ENCODE measurements at regions not wholly inside any gene's neighbourhood (a gene's known extent, or its start where the extent isn't known, plus 50 kb on each side); places are given as distances from the start of the nearest gene placed in this dataset.

DNA sequence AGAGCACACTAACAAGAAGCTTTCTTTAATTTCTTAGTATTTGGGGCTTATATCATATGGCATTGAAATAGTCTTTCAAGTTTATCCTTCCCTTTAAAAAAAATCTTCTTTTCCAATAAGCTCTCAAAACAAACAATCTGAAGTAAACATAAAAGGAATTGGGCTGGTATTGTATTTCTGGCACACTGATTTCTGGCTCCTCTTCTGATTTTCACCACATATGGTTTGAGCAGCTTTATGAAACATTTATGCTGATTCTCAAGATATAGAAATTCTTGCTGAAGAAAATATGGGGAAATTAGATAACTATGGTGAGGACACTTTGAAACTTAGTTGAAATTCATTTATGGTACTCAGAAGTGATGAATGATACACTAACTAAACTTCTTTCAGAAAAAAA is 467.2 kb downstream of the TFAP2B start (continued):
- TF ChIP-seq, protein P1, sequence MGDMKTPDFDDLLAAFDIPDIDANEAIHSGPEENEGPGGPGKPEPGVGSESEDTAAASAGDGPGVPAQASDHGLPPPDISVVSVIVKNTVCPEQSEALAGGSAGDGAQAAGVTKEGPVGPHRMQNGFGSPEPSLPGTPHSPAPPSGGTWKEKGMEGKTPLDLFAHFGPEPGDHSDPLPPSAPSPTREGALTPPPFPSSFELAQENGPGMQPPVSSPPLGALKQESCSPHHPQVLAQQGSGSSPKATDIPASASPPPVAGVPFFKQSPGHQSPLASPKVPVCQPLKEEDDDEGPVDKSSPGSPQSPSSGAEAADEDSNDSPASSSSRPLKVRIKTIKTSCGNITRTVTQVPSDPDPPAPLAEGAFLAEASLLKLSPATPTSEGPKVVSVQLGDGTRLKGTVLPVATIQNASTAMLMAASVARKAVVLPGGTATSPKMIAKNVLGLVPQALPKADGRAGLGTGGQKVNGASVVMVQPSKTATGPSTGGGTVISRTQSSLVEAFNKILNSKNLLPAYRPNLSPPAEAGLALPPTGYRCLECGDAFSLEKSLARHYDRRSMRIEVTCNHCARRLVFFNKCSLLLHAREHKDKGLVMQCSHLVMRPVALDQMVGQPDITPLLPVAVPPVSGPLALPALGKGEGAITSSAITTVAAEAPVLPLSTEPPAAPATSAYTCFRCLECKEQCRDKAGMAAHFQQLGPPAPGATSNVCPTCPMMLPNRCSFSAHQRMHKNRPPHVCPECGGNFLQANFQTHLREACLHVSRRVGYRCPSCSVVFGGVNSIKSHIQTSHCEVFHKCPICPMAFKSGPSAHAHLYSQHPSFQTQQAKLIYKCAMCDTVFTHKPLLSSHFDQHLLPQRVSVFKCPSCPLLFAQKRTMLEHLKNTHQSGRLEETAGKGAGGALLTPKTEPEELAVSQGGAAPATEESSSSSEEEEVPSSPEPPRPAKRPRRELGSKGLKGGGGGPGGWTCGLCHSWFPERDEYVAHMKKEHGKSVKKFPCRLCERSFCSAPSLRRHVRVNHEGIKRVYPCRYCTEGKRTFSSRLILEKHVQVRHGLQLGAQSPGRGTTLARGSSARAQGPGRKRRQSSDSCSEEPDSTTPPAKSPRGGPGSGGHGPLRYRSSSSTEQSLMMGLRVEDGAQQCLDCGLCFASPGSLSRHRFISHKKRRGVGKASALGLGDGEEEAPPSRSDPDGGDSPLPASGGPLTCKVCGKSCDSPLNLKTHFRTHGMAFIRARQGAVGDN (IDR thresholded peaks at IDR 0.05), result no peak

DNA sequence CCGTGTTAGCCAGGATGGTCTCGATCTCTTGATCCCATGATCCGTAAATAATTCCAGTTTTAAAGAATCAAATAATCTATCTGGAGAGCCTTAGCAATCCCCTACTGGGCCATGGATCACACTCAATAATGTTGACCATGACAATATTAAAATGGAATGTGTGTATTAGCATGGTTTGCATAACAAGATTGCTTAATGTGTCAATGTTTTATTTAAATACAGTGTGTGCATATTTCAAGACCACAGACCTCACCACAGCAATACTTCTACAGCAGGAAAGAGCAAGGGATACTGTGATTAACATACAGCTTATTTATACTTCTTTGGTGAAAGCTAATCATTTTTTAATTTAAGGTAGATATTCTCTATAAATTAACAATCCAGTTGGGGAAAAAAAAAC is 470.4 kb downstream of the TFAP2B start:
- H4K20me1 ChIP-seq (ENCODE audit: control insufficient read depth, insufficient read depth), result no peaks in the 10 kb centered on the region
- ChIA-PET RAD21 (ENCODE audit: unreplicated experiment) (interaction anchor here (1.6 kb wide), 1 partner anchor 16 kb away, joined by 6 read pairs; no protein-coding TSS in a partner anchor), POLR2A (no interaction called here), CTCF (no interaction called here), SMC1A (ENCODE audit: uncharacterized antibody, unreplicated experiment) (interaction anchor here (0.5 kb wide), 1 partner anchor 199 kb away, joined by 3 read pairs; no protein-coding TSS in a partner anchor)
- H3K4me1 ChIP-seq (ENCODE audit: control insufficient read depth, insufficient read depth, low read length), result no peaks in the 10 kb centered on the region
- no peak overlapping the region for H3K27ac ChIP-seq (ENCODE audit: control insufficient read depth, insufficient read depth)
- no peak for ATAC-seq
- no peaks in the 10 kb centered on the region for H3K79me2 ChIP-seq (ENCODE audit: control insufficient read depth, insufficient read depth, low read length)
- in situ Hi-C loops (cut with MboI) (no loop called here), intact Hi-C loops (cut with micrococcal nuclease; ENCODE audit: unreplicated experiment) (no loop called here)
- H3K4me3 ChIP-seq, result no peak overlapping the region
- FAIRE-seq, result no peak
- DNase-seq (ENCODE audit: low read depth, low spot score), result no peak
- WGBS (ENCODE audit: insufficient coverage, insufficient replicate concordance, low lambda C conversion rate, missing lambda C conversion rate), result 27% methylated on average over 3 of the region's 3 CpGs
- H3K4me2 ChIP-seq (ENCODE audit: control insufficient read depth, insufficient read depth), result no peak overlapping the region
- no peak overlapping the region for H2AFZ ChIP-seq (ENCODE audit: control insufficient read depth, low read depth, low read length)
- no TSS peak for BruUV-seq (replicated peaks)
- H3K27me3 ChIP-seq (replicated peaks in 1 of 2; ENCODE audit: control insufficient read depth in 2 of 2, insufficient read depth in 2 of 2, low read length in 1 of 2), result no peaks in the 10 kb centered on the region
- H3K9me3 ChIP-seq (replicated peaks; ENCODE audit: control insufficient read depth, insufficient read depth, low read length), result no peaks in the 10 kb centered on the region
- no peaks in the 10 kb centered on the region for H3K36me3 ChIP-seq (ENCODE audit: control insufficient read depth in 2 of 2, insufficient read depth in 2 of 2, low read length in 1 of 2)
- TF ChIP-seq NR2F1 (conservative IDR thresholded peaks at IDR 0.05), result no peak
- TF ChIP-seq, protein P2, sequence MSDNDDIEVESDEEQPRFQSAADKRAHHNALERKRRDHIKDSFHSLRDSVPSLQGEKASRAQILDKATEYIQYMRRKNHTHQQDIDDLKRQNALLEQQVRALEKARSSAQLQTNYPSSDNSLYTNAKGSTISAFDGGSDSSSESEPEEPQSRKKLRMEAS (IDR thresholded peaks at IDR 0.05; ENCODE audit: low read depth, low read length), result no peak
- H3K9ac ChIP-seq (ENCODE audit: control insufficient read depth, insufficient read depth, low read length), result no peak overlapping the region

Data from GM12878 (cell line).